Neural crest cell (in vitro differentiated cells): ENCODE measurements at regions not wholly inside any gene's neighbourhood (a gene's known extent, or its start where the extent isn't known, plus 50 kb on each side); places are given as distances from the start of the nearest gene placed in this dataset.

Experiments
- DNase-seq: peaks from one replicate; pipeline ENCODE4 v3.0.0; 2021; ENCODE audit warnings: low read depth, mixed read lengths, low spot score
- H3K27ac Mint-ChIP-seq: one replicate; pipeline ENCODE4 v1.8.0; 2021; ENCODE audit warnings: mild to moderate bottlenecking, mixed read lengths; ENCODE audit not compliant: unreplicated experiment
- H3K27me3 Mint-ChIP-seq: 2 replicates; pipeline ENCODE4 v1.8.0; 2021; ENCODE audit warnings: low read depth, mild to moderate bottlenecking, mixed read lengths
- H3K36me3 Mint-ChIP-seq: 2 replicates; pipeline ENCODE4 v1.8.0; 2021; ENCODE audit warnings: low read depth, mild to moderate bottlenecking, mixed read lengths
- H3K4me1 Mint-ChIP-seq: 2 replicates; pipeline ENCODE4 v1.8.0; 2021; ENCODE audit warnings: mixed read lengths
- H3K4me3 Mint-ChIP-seq: one replicate; pipeline ENCODE4 v1.8.0; 2021; ENCODE audit warnings: mild to moderate bottlenecking, mixed read lengths
- H3K9me3 Mint-ChIP-seq: 2 replicates; pipeline ENCODE4 v1.8.0; 2021; ENCODE audit warnings: mixed read lengths
- CTCF ChIP-seq: fragments of 200-600 bp; sonication (generic); conservative IDR thresholded peaks from 2 replicates; pipeline ENCODE4 v1.5.0; 2021; ENCODE audit warnings: antibody characterized with exemption, mild to moderate bottlenecking

DNA sequence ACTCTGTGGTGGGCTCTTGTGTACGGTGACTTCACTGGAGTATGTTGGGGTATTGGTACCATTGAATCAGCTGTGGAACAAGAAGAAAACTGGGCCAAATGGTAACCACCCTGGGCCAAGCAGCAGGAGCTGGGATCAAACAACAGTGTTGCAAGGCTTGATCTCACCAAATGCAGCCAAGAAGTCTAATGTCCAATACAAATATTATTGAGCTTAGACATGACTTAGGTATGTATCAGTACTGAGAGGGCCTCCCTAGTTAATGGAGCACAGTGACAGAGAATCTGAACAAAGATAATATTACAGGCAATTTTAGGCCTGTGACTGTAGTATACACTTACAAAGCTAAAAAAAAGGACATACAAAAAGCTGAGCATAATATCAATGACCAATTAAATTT lies 604.8 kb downstream of the PLA2G4A start:
- TF ChIP-seq CTCF: no peak
- no peak for DNase-seq
- H3K4me1 Mint-ChIP-seq: no peaks in the 10 kb centered on the region
- no peaks in the 10 kb centered on the region for H3K9me3 Mint-ChIP-seq
- H3K4me3 Mint-ChIP-seq: no peak overlapping the region
- H3K27ac Mint-ChIP-seq: no peak overlapping the region
- H3K27me3 Mint-ChIP-seq: no peaks in the 10 kb centered on the region
- H3K36me3 Mint-ChIP-seq: no peaks in the 10 kb centered on the region

DNA sequence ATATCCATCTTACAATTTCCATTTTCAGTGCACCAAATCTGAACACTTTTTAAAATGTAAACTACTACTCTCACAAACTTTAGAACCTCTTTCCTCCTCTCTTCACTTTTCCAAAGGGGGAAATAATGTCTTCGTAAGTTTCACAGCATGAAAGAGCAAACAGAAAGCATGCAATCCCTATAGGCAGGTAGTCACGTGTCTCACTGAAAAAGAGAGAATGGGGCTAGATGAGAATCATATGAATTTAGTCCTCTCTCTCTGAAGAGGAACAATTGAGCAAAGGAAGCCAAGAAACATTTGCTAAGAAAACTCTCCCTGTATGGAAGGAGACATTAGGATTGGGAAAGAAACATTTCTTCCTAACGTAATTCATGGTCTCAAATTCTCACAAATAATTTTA lies 613.9 kb downstream of the PLA2G4A start:
- DNase-seq: no peak
- no peak for TF ChIP-seq CTCF
- H3K9me3 Mint-ChIP-seq: peaks cover 9% of the 10 kb centered on the region
- no peak overlapping the region for H3K4me3 Mint-ChIP-seq
- peaks cover 19% of the 10 kb centered on the region for H3K4me1 Mint-ChIP-seq
- H3K27me3 Mint-ChIP-seq: no peaks in the 10 kb centered on the region
- H3K36me3 Mint-ChIP-seq: no peaks in the 10 kb centered on the region
- H3K27ac Mint-ChIP-seq: no peak overlapping the region

GRCh38 chr1:187443939-187444338 lies 615.2 kb downstream of the PLA2G4A start:
- Mint-ChIP-seq H3K9me3 (peaks cover 9% of the 10 kb centered on the region), H3K4me1 (peaks cover 19% of the 10 kb centered on the region), H3K27ac (no peak overlapping the region), H3K27me3 (no peaks in the 10 kb centered on the region), H3K4me3 (no peak overlapping the region), H3K36me3 (no peaks in the 10 kb centered on the region)
- DNase-seq: no peak
- TF ChIP-seq CTCF: no peak

DNA sequence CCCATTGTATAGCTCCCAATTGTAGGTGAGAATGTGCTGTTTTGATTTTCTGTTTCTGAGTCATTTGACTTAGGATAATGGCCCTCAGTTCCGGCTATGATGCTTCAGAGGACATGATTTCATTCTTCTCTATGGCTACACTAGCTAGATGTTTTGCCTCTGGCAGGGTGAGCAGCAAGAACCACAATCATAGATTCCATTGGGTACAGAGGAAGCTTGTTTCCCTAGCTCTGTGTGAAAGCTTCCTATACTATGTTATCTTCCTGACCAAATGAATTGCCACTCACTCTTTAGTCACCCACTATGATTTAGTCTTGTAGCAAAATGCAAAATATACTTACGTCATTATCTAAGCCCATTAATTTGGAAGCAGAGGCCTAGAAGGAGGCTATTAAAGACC lies 616.3 kb downstream of the PLA2G4A start:
- no peaks in the 10 kb centered on the region for H3K36me3 Mint-ChIP-seq
- peaks cover 9% of the 10 kb centered on the region for H3K9me3 Mint-ChIP-seq
- no peak for TF ChIP-seq CTCF
- H3K27ac Mint-ChIP-seq: peak overlapping the region; percentile 57
- no peak for DNase-seq
- H3K27me3 Mint-ChIP-seq: no peaks in the 10 kb centered on the region
- H3K4me1 Mint-ChIP-seq: peaks cover 19% of the 10 kb centered on the region
- no peak overlapping the region for H3K4me3 Mint-ChIP-seq

DNA sequence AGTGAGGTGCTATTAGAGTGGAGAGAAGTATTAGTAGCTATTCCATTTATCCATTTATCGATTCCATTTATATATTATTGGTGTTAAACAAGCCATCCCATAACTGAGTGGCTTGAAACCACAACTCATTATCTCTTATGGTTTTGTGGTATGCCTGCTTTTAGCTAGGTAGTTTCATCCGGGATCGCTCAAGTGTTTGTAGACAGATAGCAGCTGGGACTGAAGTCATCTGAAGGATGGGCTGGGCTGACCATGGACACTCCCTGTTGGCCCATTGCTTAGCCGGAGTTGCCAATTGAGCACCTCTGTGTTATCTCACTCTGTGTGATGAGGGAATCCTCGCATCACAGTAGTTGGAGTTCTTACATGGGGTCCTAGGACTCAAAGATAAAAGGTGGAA lies 622.5 kb downstream of the PLA2G4A start:
- Mint-ChIP-seq H3K27ac (no peak overlapping the region), H3K4me3 (no peak overlapping the region), H3K4me1 (peaks cover 14% of the 10 kb centered on the region), H3K9me3 (peaks cover 2% of the 10 kb centered on the region), H3K36me3 (no peaks in the 10 kb centered on the region), H3K27me3 (no peaks in the 10 kb centered on the region)
- no peak for TF ChIP-seq CTCF
- DNase-seq: no peak

- DNase-seq: no peak
- peaks cover 2% of the 10 kb centered on the region for H3K9me3 Mint-ChIP-seq
- no peaks in the 10 kb centered on the region for H3K36me3 Mint-ChIP-seq
- no peaks in the 10 kb centered on the region for H3K27me3 Mint-ChIP-seq
- H3K4me1 Mint-ChIP-seq: peaks cover 14% of the 10 kb centered on the region
- H3K27ac Mint-ChIP-seq: no peak overlapping the region
- TF ChIP-seq CTCF: no peak
- H3K4me3 Mint-ChIP-seq: no peak overlapping the region
Observed at GRCh38 chr1:187454010-187454409, 625.3 kb downstream of the PLA2G4A start.
